ENCODE measurements at regions not wholly inside any gene's neighbourhood (a gene's known extent, or its start where the extent isn't known, plus 50 kb on each side); places are given as distances from the start of the nearest gene placed in this dataset.
"Not testable (repeated sequence)": the region's sequence is repeated elsewhere in the genome, so short reads cannot be mapped to it uniquely, and the experiment has no call there.

GRCh38 chr17:33950061-33950460 is 305.0 kb upstream of the CCL2 start:
- no peak for DNase-seq

- no peak for DNase-seq
These were observed 302.7 kb upstream of the CCL2 start for GRCh38 chr17:33952425-33952824.

GRCh38 chr17:33954597-33954996 is 300.5 kb upstream of the CCL2 start:
- no peak for DNase-seq

- no peak for DNase-seq
These were observed 299.6 kb upstream of the CCL2 start for GRCh38 chr17:33955461-33955860.

GRCh38 chr17:33959098-33959497 is 296.0 kb upstream of the CCL2 start:
- DNase-seq = not testable (repeated sequence)

- DNase-seq = no peak
These were observed 292.0 kb upstream of the CCL2 start for GRCh38 chr17:33962857-33963655.

DNA sequence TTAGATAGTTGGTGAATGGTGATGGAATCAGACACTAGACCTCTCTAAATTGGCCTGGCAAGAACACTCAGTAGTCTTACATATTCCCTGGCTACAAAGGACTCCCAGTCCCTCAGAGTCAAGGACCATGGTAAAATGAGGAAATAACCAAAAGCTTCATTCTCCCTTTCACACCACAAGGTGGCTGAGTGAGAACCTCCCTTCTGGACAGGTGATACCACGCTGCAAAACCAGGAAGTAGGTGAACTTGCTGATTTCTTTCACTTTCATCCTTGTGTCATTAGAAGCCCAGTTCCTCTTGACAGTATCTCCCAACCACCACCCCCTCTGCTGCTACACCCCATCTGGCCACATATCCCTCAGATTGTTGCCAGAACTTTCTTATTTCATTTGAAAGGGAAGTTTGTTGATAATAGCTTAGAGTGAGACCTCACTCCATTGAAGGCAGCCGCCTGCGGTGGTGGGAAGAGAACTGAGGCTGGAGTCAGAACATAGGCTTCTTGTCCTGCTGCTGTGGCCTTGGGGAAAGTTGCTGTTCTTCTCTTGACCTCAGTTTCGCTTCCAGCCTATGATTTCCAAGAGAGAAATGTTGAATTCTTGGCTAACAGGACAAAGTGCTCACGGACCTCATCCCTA is 290.6 kb upstream of the CCL2 start:
- DNase-seq = no peak

DNA sequence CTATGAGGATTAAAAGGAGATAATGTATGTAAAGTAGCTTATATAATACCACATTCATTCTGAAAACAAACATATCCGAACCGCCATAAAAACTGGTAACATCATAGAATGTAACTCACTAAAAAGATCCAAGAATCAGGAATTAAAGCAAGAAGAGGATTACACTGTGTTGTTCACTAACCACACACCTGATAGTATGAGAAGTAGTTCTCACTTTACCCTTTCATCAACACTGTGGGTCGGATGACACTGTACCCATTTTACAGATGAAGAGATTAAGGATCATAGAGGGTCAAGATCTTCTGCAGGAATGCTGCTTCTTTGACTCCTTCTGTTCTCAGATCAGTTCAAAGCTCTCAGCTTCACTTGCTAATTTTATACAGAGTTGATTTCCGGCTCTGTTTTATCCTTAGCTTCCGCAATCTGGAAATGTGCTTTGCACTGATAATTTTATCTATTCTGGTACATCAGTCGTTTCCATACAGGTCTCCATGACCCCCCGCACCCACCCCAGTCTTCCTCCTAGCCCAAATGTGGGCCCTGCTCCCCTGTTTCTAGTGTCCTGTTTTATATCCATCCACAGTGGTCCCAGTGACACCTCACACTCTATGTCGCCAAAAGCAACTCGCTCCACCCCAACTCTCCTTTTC is 288.6 kb upstream of the CCL2 start:
- DNase-seq = no peak

DNA sequence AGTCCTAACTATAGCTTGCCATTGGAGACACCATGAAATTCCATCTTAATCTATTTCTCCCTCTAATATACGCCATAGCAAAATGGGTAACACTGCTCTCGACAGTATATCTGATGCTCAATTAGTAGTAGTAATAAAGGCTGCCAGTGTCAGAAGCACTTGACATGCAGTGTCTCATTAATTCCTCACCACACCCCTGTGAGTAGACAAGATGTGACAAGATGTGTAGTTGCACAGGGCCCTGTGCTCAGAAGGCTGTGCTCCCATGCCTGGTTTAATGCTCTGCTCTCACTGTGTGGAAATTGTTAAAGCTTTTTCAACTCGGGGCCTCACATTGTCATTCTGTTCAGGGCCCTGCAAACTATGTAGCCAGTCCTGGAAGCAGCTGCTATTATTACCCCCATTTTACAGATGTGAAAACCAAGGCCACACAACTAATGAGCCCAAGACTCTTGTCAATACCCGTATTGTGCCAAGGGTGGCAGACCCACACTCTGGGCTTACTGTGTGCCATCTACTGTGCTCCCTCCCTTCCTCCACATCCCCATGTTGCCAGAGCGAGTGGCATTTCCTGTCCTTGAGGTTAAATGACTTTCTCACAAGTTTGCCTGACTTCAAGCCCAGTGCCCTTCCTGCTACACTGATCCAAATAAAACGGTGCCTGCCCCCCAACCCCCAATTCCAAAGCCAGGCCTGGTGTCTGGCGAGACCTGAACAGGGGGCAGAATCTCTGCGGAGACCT is 287.3 kb upstream of the CCL2 start:
- DNase-seq = no peak

GRCh38 chr17:33968350-33969044 is 286.6 kb upstream of the CCL2 start:
- no peak for DNase-seq

DNA sequence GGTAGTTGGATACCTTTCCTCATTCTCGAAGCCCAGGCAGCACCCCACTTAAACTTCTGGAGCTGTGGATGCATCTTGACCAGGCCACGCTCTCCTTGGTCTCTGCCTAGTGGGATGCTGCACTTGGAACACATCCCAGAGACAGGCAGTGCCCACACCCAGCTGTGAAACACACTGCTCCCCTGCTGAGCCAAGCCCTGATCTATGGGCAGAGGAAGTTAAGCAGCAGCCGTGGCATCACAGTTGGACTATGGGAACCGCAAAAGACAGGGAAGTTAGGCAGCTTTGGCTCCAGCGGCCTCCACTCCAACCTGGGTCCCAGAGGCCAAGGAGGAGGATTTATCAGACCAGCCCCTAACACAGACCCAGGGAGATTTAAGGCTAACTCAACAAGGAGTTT is 284.8 kb upstream of the CCL2 start:
- no peak for DNase-seq

- no peak for DNase-seq
These were observed 282.3 kb upstream of the CCL2 start for GRCh38 chr17:33972763-33973162.

DNA sequence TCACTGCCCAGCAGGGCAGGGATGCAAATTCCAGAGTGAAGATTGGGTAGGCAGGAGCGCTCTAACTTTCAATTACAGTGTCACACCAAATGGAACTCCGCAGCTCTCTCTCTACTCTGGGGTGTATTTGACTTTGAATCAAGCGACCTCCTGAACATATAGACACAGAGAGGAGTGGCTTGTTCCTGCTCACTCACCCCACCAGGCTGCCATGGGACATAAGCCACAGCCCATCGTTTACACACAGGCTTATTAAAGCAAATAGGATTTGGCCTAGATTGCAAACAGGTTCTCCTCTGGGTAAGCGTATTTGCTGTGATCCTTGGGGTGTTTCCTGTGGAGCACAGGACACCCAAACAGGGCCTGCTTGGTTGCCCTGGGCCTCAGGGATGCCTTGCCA is 281.6 kb upstream of the CCL2 start:
- DNase-seq = no peak

DNA sequence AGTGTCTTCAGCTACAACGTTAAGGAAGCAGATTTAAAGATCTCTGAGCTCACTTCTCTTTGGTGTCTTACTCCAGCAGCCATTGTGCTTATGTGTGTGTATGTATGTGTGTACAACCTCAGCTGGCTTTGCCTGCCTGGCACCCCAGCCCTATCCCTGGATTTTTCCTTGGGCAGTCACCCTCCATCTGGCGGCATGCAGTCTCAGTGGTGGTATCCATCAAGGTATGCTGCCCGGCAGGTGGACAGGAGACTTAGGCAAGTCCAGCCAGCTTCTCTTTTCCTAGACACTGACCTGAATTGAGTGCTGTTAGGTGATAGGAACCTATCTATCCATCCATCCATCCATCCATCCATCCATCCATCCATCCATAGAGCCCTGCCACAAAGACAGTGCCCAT is 280.8 kb upstream of the CCL2 start:
- DNase-seq = no peak

- no peak for DNase-seq
These were observed 278.3 kb upstream of the CCL2 start for GRCh38 chr17:33976831-33977230.

DNA sequence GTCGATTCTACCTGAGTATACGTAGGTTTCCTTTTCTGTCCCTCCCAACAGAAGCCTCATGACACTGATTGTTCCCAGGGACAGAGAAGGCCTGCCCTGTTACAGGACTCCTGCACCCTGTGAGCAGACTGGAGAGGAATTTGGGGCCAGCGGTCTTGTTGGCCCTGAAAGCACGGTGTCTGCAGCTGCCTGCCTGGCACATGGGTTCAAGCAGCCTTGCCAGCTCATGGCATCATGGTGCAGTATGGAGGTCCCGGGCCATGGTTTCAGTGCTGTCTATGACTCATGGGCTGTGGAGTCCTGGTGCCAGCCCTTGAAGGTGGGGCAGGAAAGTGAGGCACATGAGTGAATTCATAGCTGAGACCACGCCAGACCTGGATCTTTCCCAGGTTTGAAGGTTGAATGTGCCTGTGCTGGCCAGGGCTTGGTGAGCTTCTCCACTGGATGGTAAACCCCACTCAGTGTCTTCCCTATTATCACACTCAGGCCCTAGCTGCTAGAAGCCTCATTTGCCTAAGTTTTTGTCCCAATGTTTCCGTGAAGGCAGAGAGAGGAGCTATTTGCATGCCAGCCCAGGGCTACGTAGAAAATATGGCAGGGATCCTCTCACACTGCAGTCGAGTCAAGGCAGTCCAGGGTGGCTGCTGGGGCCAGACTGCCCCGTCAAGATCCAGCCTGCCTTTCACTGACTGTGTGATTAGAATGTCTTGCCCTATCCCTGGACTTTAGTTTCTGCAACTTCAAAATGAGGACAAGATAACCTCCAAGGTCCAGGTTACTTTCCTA is 277.2 kb upstream of the CCL2 start:
- no peak for DNase-seq

- no peak for DNase-seq
These were observed 276.2 kb upstream of the CCL2 start for GRCh38 chr17:33978889-33979288.

DNA sequence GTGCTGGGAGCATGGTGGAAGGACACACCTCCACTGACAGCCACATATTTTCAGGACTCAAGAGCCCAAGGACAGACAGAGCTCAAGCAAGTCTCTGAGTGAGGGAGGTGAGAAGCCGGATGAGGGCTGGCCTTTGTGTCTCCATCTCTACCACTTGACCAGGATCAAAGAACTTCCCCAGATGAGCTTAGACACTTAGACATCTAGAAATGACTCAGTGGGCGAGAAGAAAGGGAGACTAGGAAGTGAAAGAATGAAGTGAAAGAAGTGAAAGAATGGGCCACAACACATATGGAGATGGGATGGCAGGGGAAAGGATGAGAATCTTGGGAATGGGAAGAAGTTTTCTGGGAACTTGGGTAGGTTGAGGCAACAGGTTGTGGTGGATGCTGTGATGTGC is 274.9 kb upstream of the CCL2 start:
- no peak for DNase-seq

DNA sequence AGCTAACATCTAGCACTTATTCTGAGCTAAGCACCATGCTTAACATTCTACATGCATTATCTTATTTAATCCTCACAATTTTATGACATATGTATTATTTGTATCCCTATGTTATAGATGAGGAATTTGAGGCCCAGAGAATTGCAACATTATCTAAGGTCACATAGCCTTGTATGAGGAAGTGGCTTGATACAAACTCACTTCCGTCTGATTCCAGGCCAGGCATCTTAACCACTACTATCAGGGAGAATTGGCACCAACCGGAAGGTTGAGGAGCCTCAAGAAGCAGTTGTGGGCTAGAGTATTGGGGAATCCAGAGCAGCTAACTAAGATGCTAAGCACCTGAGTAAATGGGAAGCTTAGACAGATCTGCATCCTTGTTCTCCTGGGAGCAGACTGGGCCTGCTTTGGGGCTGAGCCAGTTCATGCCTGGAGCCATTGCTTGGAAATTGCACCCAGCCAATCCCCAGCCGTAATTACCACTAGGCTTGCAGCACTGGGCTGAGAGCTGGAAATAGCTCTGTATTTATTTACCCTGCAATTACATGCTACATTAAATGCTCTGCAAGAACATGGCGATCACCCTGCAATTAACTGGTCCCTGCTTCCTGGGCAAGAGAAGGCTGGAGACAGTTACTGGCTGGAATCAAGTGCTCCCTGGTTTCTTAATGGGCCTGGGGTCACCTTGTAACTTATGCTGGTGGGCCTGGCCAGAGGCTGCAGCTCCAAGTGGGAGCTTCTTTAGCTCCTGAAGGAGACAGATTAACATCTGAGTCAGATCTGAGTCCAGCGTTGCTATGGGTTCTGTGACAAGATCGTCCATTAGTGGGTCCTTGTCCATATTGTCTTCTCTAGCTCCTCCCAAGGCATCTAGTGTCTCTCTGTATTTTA is 273.1 kb upstream of the CCL2 start:
- DNase-seq = no peak

DNA sequence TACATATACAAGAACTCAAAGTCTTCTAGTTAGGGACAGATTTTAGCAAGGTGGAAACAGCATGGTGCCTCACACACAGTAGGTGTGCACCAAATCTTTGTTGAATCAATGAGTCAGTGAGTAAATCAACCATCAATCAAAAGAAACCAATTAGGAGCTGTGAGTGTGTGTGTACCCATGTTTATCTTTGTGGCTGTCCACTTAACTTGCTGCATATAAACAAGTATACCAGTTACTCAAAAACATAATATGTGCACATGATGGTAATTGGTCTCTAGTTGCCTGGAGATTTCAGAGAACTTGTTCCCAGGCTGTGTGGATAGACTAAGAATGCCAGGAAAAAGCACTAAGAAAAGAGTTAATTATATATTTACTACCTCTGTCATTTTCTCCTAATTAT is 272.2 kb upstream of the CCL2 start:
- no peak for DNase-seq

All from fibroblast of skin of abdomen (primary cell).